K562 (cell line): ENCODE measurements at regions not wholly inside any gene's neighbourhood (a gene's known extent, or its start where the extent isn't known, plus 50 kb on each side); places are given as distances from the start of the nearest gene placed in this dataset.

Experiments used
- ATAC-seq: fragments of 200-7000 bp; cut with Tn5 transposase; 3 replicates; pipeline ENCODE4 v1.9.1; 2020; ENCODE audit warnings: moderate library complexity
- BruUV-seq: library from RNA; stranded (reverse); fragments of 400-500 nt; replicated peaks from 2 replicates; lab custom pipeline; 2021; lab: Mats Ljungman, UMichigan
- CTCF ChIA-PET: fragments of 300-600 bp; formaldehyde crosslinking; extraction: SDS; loops from one replicate; lab custom pipeline; 2021; ENCODE audit warnings: low intra/inter-chr PET ratio; lab: Yijun Ruan, JAX
- POLR2A ChIA-PET: fragments of 300-600, 350-650 bp; sonication (Branson Sonifier 250); formaldehyde crosslinking; extraction: SDS; loops from one replicate; lab custom pipeline; 2021; ENCODE audit warnings: antibody characterized with exemption, inconsistent platforms; lab: Yijun Ruan, JAX
- DNase-seq, 4 experiments: peaks; one replicate each; pipeline versions ENCODE4 v3.0.0 to v3.0.0-alpha.2; 2011 to 2018; ENCODE audit warnings: low spot score in 3 of 4, mixed read lengths in 3 of 4; ENCODE audit errors: extremely low read depth in 1 of 4
- FAIRE-seq: peaks from 2 replicates; lab custom pipeline; 2011; peaks lifted over from hg19 to GRCh38; lab: Jason Lieb, UNC
- H2AFZ ChIP-seq: 2 replicates; pipeline ENCODE4 v1.6.0; 2011; ENCODE audit warnings: low read depth, low read length, control low read depth, inconsistent platforms
- H3K27ac ChIP-seq: fragments of 200-600 bp; 3 replicates; pipeline ENCODE4 v1.8.0; 2011; ENCODE audit warnings: low read depth, mild to moderate bottlenecking, control low read depth, inconsistent platforms, low read length, moderate library complexity, mixed read lengths; ENCODE audit errors: extremely low read depth
- H3K27me3 ChIP-seq, 2 experiments: fragments of 300-600 bp in 1 of 2; 2 replicates in 1 of 2; 3 replicates in 1 of 2; pipeline versions ENCODE4 v1.6.0 to v1.8.0; 2011; ENCODE audit warnings: inconsistent platforms in 2 of 2, low read length in 2 of 2, mild to moderate bottlenecking in 1 of 2, mixed read lengths in 1 of 2, moderate library complexity in 1 of 2; ENCODE audit not compliant: control insufficient read depth in 2 of 2, insufficient read depth in 2 of 2
- H3K36me3 ChIP-seq: fragments of 300-600 bp; 3 replicates; pipeline ENCODE4 v1.8.0; 2011; ENCODE audit warnings: mild to moderate bottlenecking, low read length, inconsistent platforms; ENCODE audit not compliant: control insufficient read depth, insufficient read depth
- H3K4me1 ChIP-seq, 2 experiments: fragments of 200-600 bp in 1 of 2; replicated peaks in 1 of 2; 2 replicates in 1 of 2; 3 replicates in 1 of 2; pipeline versions ENCODE4 v1.5.1 to v1.8.0; 2011; ENCODE audit warnings: inconsistent platforms in 2 of 2, low read length in 2 of 2, mild to moderate bottlenecking in 1 of 2, mixed read lengths in 1 of 2, moderate library complexity in 1 of 2; ENCODE audit not compliant: control insufficient read depth in 2 of 2, insufficient read depth in 2 of 2
- H3K4me2 ChIP-seq: 2 replicates; pipeline ENCODE4 v1.6.1; 2011; ENCODE audit warnings: low read length, control low read depth, inconsistent platforms, mixed read lengths; ENCODE audit not compliant: insufficient read depth
- H3K4me3 ChIP-seq: fragments of 200-600 bp; sonication (generic), shearing (Covaris generic); 2 replicates; pipeline ENCODE4 v1.5.1; 2016; ENCODE audit warnings: control low read depth, inconsistent platforms
- H3K79me2 ChIP-seq: fragments of 200-600 bp; 3 replicates; pipeline ENCODE4 v1.8.0; 2011; ENCODE audit warnings: low read length, inconsistent platforms; ENCODE audit not compliant: control insufficient read depth, insufficient read depth
- H3K9ac ChIP-seq, 2 experiments: 2 replicates each; pipeline versions ENCODE4 v1.6.0 to v1.6.1; 2011; ENCODE audit warnings: low read depth in 2 of 2, low read length in 2 of 2, control low read depth in 1 of 2, inconsistent platforms in 1 of 2, mild to moderate bottlenecking in 1 of 2, mixed read lengths in 1 of 2; ENCODE audit not compliant: insufficient read depth in 1 of 2
- H3K9me1 ChIP-seq: one replicate; pipeline ENCODE4 v1.6.0; 2011; ENCODE audit warnings: inconsistent platforms, mild to moderate bottlenecking, low read length, moderate library complexity; ENCODE audit not compliant: control insufficient read depth, insufficient read depth
- H3K9me3 ChIP-seq: replicated peaks from 2 replicates; pipeline ENCODE4 v1.5.1; 2011; ENCODE audit warnings: low read depth, low read length, inconsistent platforms; ENCODE audit not compliant: control insufficient read depth, insufficient read depth
- H4K20me1 ChIP-seq: replicated peaks from 2 replicates; pipeline ENCODE4 v1.6.1; 2011; ENCODE audit warnings: low read length, inconsistent platforms, mixed read lengths; ENCODE audit not compliant: control insufficient read depth, insufficient read depth
- MAFF ChIP-seq: IDR thresholded peaks from 2 replicates; pipeline ENCODE4 v1.6.1; 2012; ENCODE audit warnings: low read length, improper control_type of control experiment
- WGBS: fragments of 100-300 bp; shearing (Covaris generic); methylation state at CpG from one replicate; pipeline ENCODE4 v1.1.6; 2016; ENCODE audit warnings: low coverage, mixed read lengths; ENCODE audit not compliant: insufficient coverage; ENCODE audit errors: missing lambda C conversion rate; 5-methylcytosine and 5-hydroxymethylcytosine counted together
- in situ Hi-C: fragments of 300-500 bp; cut with MboI; formaldehyde crosslinking; loops from 4 replicates; pipeline ENCODE4 v1.15.0; 2018; ENCODE audit warnings: inconsistent platforms, mixed read lengths
- intact Hi-C: fragments of 100-400 bp; cut with micrococcal nuclease; formaldehyde crosslinking; loops from 2 replicates; pipeline ENCODE4 v1.14.2; 2022
- TF ChIP-seq, protein P1 (sequence below): sonication (generic); formaldehyde crosslinking; IDR thresholded peaks from 2 replicates; pipeline ENCODE4 v1.8.0; 2022; ENCODE audit warnings: missing genetic modification reagents, mild to moderate bottlenecking, borderline replicate concordance
- TF ChIP-seq, protein P2 (sequence below): sonication (generic); formaldehyde crosslinking; IDR thresholded peaks from 2 replicates; pipeline ENCODE4 v1.8.1; 2023; ENCODE audit warnings: mild to moderate bottlenecking, missing genetic modification reagents, moderate library complexity

DNA sequence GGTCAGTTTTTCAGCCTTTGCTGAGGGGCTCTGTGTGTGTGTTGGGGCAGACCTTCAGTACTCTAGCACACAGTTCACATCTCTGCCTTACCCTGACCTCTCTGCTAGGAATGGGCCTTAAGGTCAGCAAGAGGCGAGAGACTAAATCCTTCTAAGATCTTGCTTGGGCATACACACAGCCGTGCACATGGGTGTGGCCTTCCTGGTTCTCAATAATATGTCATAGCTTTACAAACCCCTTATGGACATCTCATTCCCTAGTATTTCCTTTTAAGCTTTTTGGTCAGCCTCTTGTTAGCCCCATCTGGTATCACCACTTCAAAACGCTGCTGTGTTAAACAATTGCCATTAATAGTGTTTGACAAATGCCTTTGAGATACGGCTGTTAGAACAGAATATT lies 69.4 kb upstream of the SPATA13 start:
- intact Hi-C loops: no loop called here
- FAIRE-seq: no peak

More for the DNA sequence above, 69.4 kb upstream of the SPATA13 start:
- in situ Hi-C loops: no loop called here
- Histone ChIP-seq H3K4me1 (no peaks in the 10 kb centered on the region), H3K4me3 (no peak overlapping the region), H3K79me2 (no peaks in the 10 kb centered on the region), H3K27me3 (no peaks in the 10 kb centered on the region; a peak in 1 of 5 replicates), H2AFZ (no peak overlapping the region), H3K9me1 (no peaks in the 10 kb centered on the region), H4K20me1 (no peaks in the 10 kb centered on the region), H3K9ac (no peak overlapping the region), H3K36me3 (no peaks in the 10 kb centered on the region), H3K9me3 (no peaks in the 10 kb centered on the region), H3K27ac (no peak overlapping the region), H3K4me2 (no peak overlapping the region)
- no peak for TF ChIP-seq MAFF
- TF ChIP-seq, protein P1, sequence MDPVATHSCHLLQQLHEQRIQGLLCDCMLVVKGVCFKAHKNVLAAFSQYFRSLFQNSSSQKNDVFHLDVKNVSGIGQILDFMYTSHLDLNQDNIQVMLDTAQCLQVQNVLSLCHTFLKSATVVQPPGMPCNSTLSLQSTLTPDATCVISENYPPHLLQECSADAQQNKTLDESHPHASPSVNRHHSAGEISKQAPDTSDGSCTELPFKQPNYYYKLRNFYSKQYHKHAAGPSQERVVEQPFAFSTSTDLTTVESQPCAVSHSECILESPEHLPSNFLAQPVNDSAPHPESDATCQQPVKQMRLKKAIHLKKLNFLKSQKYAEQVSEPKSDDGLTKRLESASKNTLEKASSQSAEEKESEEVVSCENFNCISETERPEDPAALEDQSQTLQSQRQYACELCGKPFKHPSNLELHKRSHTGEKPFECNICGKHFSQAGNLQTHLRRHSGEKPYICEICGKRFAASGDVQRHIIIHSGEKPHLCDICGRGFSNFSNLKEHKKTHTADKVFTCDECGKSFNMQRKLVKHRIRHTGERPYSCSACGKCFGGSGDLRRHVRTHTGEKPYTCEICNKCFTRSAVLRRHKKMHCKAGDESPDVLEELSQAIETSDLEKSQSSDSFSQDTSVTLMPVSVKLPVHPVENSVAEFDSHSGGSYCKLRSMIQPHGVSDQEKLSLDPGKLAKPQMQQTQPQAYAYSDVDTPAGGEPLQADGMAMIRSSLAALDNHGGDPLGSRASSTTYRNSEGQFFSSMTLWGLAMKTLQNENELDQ: no peak
- TF ChIP-seq, protein P2, sequence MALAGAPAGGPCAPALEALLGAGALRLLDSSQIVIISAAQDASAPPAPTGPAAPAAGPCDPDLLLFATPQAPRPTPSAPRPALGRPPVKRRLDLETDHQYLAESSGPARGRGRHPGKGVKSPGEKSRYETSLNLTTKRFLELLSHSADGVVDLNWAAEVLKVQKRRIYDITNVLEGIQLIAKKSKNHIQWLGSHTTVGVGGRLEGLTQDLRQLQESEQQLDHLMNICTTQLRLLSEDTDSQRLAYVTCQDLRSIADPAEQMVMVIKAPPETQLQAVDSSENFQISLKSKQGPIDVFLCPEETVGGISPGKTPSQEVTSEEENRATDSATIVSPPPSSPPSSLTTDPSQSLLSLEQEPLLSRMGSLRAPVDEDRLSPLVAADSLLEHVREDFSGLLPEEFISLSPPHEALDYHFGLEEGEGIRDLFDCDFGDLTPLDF (CRISPR knock-in tag): no peak
- ATAC-seq (no peak), DNase-seq (no peak)
- BruUV-seq: no TSS peak
- WGBS: 0% methylated on average over 4 of the region's 4 CpGs
- POLR2A ChIA-PET: no interaction called here
- CTCF ChIA-PET: no interaction called here
